Nucleus accumbens (tissue), 56 donors: ENCODE measurements at regions not wholly inside any gene's neighbourhood (a gene's known extent, or its start where the extent isn't known, plus 50 kb on each side); places are given as distances from the start of the nearest gene placed in this dataset.

Experiments
- DNase-seq, 56 donors: peaks; one replicate each; lab custom pipeline; 2025; lab: John Stamatoyannopoulos, UW

GRCh38 chr9:26597542-26598149 lies 295.0 kb downstream of the CAAP1 start:
- DNase-seq, result peak in 3 of 56 donors; percentile 0 to 1 (median 1)

DNA sequence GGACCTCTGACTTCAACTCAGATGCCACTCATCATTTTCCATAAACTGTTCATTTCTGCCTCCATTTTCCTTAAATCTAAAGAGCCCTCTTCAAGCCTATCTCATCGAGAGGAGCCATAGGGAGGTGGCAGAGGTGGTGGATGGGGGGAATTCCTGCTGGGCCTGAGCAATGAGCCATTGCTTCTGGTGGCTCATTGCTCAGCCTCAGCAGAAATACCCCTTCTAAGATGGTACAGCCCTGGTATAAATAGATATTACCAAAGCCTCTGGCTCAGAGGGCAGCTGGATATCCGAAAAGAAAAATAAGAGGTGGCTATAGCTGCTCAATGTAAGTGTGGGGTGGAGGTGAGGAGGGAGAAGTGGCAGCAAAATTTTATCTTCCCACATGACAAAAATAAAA lies 313.5 kb downstream of the CAAP1 start:
- DNase-seq, result no peak

GRCh38 chr9:26574898-26575440 lies 317.6 kb downstream of the CAAP1 start:
- DNase-seq, result no peak

GRCh38 chr9:26574256-26574655 lies 318.3 kb downstream of the CAAP1 start:
- no peak for DNase-seq

DNA sequence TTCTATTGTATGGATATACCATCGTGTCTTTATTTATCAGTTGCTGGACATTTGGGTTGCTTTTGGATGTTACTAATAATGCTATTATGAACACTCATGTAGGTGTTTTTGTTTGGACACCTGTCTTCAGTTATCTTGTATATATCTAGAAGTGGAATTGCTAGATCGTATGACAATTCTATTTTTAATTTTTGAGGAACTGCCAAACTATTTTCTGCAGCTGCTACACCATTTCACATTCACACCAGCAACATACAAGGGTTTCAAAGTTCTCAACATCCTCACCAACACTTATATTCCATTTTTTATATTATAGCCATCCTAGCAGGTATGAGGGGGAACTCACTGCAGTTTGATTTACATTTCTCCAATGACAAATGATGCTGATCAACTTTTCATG lies 324.6 kb downstream of the CAAP1 start:
- no peak for DNase-seq

DNA sequence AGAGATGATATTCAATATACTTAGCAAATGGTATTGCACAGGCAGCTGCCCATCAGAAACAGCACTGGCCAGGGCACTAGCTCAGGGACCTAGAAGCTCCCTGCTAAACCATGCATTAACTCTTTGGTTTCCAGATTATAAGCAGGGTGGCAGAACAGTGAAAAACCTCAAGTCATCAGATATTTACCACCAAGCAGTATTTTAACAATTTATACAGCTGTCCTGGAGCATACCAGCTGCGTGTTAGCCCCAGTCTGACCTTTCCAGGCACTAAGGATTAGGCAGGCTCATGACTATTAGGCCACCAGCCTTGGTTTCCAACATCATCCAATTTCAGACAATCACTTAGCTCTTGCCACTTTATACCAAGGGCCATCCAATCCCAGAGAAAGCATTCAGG lies 326.5 kb downstream of the CAAP1 start:
- no peak for DNase-seq

GRCh38 chr9:26565118-26565517 lies 327.5 kb downstream of the CAAP1 start:
- DNase-seq, result no peak

DNA sequence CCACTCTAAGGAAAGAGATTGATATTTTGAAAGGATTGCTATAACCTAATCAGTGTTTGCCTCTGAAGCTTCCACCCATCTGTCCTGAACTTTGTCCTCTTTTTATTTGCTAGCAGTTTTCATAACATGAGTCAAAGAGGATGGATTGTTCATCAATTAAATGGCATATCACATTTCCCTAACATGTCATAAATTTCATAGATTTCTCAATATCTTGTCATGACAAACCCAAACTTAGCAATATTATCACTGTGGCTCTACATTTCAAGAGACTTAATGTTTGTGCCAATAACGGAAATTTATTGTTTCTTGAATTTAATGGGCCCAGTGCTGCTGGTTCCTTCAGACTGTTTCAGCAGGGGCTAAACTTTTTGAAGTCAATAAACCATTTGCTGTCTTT lies 330.3 kb downstream of the CAAP1 start:
- DNase-seq, result no peak

- DNase-seq, result no peak
Observed at GRCh38 chr9:26561928-26562327, 330.7 kb downstream of the CAAP1 start.

GRCh38 chr9:26559506-26559905 lies 333.1 kb downstream of the CAAP1 start:
- no peak for DNase-seq

- no peak for DNase-seq
Observed at GRCh38 chr9:26551971-26552370, 340.6 kb downstream of the CAAP1 start.

DNA sequence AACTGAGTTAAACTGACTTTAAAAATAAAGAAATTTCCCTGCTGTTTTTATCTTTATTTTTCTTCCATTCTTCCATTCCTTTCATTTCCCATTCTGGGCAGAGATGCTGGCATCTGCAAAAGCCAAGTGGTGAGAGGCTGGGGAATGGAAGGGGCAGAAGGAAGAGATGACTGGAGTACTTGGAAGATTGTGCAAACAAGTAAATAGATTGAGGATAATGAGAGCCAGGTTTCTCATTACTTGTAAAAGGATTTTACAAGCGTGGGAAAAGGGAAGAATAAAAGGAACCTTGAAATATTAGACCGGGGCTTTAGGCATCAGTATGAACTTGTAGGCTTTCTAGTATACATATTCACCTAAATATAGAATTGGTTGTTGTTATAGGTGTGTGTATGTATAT lies 341.2 kb downstream of the CAAP1 start:
- DNase-seq, result peak in 5 of 56 donors; percentile 0 to 5 (median 2)

DNA sequence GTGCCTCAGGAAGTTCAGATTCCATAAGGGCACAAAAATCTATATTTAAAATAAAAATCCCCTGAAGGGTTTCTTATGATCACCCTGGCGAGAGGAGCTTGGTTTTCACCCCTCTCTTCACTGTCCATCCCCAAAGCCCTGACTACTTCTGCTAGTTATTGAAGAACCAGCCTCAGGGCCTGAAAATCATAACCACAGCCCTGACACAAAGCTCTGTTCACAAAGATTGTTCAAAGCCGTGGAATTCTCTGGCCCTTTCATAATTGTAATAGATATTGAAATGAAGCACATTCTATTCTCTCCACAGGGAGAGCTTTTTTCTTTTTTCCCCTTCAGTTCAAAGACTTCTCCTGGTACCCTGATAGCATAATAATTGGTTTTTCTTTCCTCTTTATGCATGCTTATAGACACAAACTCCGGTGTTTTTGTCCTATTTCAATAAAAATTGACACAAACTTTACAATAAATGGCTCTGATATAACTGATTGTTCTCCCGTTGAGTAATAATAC lies 343.8 kb downstream of the CAAP1 start:
- no peak for DNase-seq

DNA sequence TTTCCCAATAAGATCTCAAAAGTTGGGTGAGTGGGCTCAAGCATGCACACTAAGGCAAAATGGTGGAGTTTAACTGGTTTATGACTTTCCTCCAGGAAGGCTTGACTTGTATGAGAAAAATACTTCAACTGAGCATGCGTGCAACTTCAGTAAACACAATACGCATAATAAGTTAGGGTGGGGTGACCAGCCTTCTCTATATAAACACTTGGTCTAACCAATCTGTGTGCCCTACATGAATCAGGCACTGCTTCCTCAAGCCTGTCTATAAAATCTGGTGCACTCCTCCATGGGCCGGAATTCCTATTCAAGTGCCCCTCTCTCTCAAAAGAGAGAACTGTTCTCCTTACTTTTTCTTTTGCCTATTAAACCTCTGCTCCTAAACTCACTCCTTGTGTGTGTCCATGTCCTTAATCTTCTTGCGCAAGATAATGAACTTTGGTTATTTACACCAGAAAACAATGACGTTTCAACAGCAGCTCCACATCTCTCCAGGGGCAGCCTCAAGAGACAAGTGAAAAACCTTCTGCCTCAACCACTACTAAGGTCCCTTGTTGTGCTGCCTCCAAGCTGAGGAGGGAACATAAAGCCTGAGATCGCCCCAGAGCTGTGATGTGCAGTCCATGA lies 352.6 kb downstream of the CAAP1 start:
- DNase-seq, result no peak

DNA sequence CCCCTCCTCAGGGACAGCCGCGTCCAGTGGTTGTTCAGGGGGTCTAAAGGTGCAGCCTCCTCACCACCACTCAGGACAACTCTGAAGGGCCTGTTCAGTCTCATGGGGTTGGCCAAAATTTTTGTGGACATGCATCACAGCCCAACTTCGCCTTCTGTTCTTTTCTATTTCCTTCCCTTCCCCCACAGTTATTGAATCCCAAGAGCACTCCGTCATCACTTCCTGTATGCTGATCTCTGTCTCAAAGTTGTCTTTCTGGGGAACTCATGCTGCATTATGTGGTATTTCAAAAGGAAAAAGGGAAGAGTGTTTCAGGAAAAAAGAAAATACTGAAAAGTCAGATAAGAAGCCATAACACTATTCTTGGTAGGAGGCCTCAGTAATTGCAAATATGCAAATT lies 355.4 kb downstream of the CAAP1 start:
- no peak for DNase-seq

GRCh38 chr9:26535151-26535550 lies 357.5 kb downstream of the CAAP1 start:
- no peak for DNase-seq

DNA sequence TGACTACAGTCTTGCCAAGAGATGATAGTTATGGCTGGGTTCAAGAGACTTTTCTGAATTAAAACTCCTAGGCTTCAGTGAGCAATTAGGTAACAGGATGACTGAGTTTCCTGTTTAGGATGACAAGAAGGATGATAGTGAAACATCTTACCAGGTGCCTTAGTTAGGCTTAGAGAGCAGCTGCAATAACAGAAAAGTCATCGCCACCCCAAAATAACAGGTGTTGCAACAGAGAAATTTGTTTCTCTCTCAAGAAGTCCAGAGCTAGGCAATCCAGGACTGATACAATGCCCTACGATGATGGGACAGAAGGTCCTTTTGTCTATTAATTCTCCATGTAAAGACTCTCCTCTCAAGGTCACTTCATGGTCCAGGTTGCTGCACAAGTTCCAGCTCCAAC lies 361.8 kb downstream of the CAAP1 start:
- no peak for DNase-seq

GRCh38 chr9:26527931-26528330 lies 364.7 kb downstream of the CAAP1 start:
- DNase-seq, result no peak

DNA sequence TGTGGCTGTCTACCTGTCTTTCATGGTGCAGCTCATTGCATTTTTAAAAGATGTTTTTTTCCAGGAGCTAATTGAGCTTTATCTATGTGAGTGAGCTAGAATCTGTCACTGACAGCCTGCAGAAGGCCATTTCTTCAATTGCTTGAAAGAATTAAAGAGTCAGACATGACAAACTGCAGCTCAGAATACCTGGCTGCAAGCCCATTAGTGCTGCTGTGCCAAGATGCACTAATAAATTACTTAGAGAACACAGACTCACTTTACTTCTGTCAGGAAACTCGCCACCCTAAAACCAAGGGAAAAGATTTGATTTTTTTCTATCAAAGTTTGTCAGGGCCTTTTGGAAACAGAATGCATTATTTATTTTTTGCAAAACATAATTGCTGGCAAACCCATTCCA lies 368.3 kb downstream of the CAAP1 start:
- DNase-seq, result peak in 13 of 56 donors; percentile 4 to 56 (median 15)

DNA sequence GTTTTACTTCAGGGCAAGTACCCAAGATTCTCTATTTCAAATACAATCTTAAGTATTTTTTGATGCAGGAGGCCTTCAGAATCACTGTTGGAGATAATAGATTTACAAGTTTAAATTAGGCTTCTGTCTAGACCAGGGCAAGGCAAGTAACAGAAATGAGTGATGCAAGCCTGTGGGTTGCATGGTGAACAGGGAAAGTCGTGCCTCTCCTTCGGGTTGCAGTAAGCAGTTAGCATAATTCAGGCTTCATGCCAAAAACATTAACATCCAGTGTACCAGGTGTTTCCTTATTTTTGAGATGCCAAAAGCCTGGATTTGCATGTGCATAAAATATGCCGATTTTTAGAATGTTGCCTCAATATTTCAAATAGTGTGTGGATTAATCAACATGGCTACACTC lies 369.0 kb downstream of the CAAP1 start:
- DNase-seq, result no peak

DNA sequence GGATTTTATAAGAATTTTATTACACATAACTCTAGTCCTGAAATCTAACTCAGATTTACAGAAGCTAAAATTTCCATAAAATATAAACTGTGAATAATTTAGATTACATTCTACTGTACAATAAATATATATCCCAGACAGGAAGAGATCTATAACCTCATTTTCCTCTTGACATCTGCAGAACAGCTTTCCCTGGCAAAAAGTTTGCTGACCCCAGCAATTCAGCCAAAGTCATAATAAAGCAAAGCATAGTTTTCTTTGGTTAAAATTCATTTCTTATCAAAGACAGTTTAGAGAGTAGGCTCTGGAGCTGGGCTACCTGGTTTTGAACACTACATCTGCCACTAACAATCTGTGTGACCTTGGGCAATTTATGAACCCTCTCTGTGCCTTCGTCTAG lies 372.5 kb downstream of the CAAP1 start:
- DNase-seq, result no peak

DNA sequence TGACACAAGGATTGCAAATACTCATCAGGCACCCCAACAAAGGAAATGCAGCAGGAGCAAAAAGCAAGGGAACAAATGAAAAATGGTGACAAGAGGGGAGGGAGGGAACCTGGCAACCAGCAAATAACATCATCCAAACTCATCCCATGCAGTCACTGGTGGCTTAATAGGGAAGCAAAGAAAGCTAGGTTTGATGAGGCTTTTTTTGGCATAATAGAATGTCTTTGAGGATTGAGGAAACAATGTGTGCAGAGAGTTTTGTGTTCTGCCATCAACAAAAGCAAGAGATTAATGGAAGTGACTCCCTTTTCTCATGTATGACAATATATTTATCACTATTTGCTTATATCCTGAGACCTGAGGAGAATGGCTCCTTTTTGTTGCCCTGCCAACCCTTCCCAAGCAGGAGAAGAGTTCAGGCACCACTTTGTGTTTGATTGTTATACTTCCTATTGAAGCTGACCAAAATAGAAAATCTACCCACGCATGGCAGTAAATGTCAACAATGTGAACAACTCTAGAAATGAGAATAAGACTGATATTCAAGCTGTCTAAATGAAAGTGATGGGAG lies 375.7 kb downstream of the CAAP1 start:
- DNase-seq, result no peak
